HG03280 (cell line): ENCODE measurements at regions not wholly inside any gene's neighbourhood (a gene's known extent, or its start where the extent isn't known, plus 50 kb on each side); places are given as distances from the start of the nearest gene placed in this dataset.

Experiments used
- ATAC-seq: cut with Tn5 transposase; IDR thresholded peaks from one replicate; pipeline ENCODE4 v1.9.1; 2021; ENCODE audit warnings: mild to moderate bottlenecking, moderate library complexity; ENCODE audit not compliant: unreplicated experiment

- ATAC-seq, result no peak
These were observed 178.6 kb upstream of the RBMS1 start for GRCh38 chr2:160672211-160672610.

GRCh38 chr2:160674146-160674750, 180.6 kb upstream of the RBMS1 start:
- no peak for ATAC-seq

GRCh38 chr2:160679686-160680085, 186.1 kb upstream of the RBMS1 start:
- ATAC-seq, result no peak

- no peak for ATAC-seq
These were observed 186.7 kb upstream of the RBMS1 start for GRCh38 chr2:160680294-160680693.

GRCh38 chr2:160680974-160681373, 187.4 kb upstream of the RBMS1 start:
- ATAC-seq, result no peak

- no peak for ATAC-seq
These were observed 189.6 kb upstream of the RBMS1 start for GRCh38 chr2:160683206-160683605.

GRCh38 chr2:160687629-160688028, 194.0 kb upstream of the RBMS1 start:
- ATAC-seq, result no peak

GRCh38 chr2:160689441-160689840, 195.8 kb upstream of the RBMS1 start:
- ATAC-seq, result no peak

- ATAC-seq, result no peak
These were observed 200.6 kb upstream of the RBMS1 start for GRCh38 chr2:160694221-160694620.

GRCh38 chr2:160694631-160695030, 201.0 kb upstream of the RBMS1 start:
- peak; percentile 64 for ATAC-seq

- ATAC-seq, result no peak
These were observed 201.9 kb upstream of the RBMS1 start for GRCh38 chr2:160695402-160696086.

GRCh38 chr2:160696087-160696452, 202.5 kb upstream of the RBMS1 start:
- ATAC-seq, result no peak

- no peak for ATAC-seq
These were observed 204.2 kb upstream of the RBMS1 start for GRCh38 chr2:160697817-160698216.

GRCh38 chr2:160700021-160700814, 206.6 kb upstream of the RBMS1 start:
- ATAC-seq, result no peak

- ATAC-seq, result no peak
These were observed 208.2 kb upstream of the RBMS1 start for GRCh38 chr2:160701822-160702221.

GRCh38 chr2:160702754-160703153, 209.1 kb upstream of the RBMS1 start:
- no peak for ATAC-seq

GRCh38 chr2:160703648-160704585, 210.3 kb upstream of the RBMS1 start:
- peak; percentile 89 for ATAC-seq

- ATAC-seq, result no peak
These were observed 221.8 kb upstream of the RBMS1 start for GRCh38 chr2:160715428-160715827.

GRCh38 chr2:160719116-160719515, 225.5 kb upstream of the RBMS1 start:
- ATAC-seq, result no peak

- no peak for ATAC-seq
These were observed 226.5 kb upstream of the RBMS1 start for GRCh38 chr2:160720098-160720497.
